ENCODE measurements at regions not wholly inside any gene's neighbourhood (a gene's known extent, or its start where the extent isn't known, plus 50 kb on each side); places are given as distances from the start of the nearest gene placed in this dataset.

DNA sequence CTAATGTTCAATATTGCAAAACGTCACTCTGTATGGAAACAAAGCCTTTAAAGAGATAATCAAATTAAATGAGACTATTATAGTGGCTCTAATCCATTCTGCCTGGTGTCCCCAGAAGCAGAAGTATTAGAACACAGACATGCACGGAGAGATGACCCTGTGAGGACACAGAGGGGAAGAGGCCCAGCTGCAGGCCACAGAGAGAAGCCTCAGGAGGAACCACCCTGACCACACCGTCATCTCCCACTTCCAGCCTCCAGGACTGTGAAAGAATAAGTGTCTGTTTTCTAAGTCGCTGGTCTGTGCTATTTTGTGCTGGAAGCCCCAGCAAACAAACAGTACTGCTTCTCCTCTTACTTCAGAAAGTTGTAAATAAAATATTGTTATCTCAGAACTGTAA lies 283.5 kb upstream of the ADARB2 start:
- no peak for DNase-seq (ENCODE audit: low spot score)

DNA sequence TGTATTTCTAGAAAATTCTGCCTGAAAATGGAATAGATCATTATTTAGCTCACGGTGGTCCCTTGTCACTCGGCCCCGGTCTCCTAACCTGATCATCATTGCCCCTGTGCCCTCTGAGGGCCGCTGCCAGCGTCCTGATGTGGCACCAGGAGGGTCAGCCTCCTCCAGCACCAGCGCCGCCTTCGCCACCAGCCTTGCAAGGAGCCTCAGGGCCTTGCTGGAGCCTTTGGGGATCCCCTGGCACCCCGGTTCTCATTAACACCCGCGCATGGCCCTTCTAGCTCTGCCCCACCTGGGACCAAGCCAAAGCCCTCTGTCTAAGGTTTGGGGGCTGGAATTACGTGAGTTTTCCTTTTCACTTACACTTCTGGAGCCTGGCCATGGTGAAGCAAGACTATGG lies 282.5 kb upstream of the ADARB2 start:
- DNase-seq (ENCODE audit: low spot score) = no peak

DNA sequence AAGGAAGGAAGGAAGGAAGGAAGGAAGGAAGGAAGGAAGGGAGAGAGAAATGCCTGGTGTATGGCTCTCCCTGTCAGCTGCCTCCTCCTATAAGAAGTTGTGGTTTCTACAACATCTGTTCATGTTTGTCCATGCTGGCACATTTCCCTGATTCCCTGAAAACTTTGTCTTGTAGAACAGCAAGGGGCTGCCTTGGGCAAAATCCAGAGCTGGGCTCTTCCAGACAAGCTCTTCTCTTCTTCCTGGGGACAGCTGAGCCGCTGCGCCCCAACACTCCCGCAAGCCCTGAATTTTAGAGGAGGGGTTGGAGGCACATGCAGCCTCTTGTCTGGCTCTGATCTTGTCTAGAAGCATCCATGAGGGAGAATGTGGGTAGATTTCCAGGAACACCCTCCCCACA lies 282.0 kb upstream of the ADARB2 start:
- DNase-seq (ENCODE audit: low spot score) = no peak

DNA sequence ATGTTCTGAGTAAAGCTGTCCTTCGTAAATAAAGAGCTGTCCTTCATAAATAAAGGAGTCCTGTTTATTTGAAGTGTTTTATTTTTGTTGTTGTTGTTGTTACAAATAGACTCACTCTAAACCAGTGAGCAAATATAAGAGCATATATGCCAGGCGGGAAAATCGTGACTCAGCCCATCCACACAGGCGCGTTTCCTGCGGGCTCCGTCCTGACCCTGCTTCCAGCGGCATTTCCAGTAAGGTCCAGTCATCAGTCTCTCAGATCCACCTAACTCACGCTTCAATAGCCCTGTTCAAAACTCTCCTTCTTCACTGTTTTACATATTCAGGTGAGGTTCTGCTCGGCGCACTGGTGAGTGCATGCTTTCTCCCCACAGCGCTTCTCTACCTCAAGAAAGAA lies 277.2 kb upstream of the ADARB2 start:
- no peak for DNase-seq (ENCODE audit: low spot score)

DNA sequence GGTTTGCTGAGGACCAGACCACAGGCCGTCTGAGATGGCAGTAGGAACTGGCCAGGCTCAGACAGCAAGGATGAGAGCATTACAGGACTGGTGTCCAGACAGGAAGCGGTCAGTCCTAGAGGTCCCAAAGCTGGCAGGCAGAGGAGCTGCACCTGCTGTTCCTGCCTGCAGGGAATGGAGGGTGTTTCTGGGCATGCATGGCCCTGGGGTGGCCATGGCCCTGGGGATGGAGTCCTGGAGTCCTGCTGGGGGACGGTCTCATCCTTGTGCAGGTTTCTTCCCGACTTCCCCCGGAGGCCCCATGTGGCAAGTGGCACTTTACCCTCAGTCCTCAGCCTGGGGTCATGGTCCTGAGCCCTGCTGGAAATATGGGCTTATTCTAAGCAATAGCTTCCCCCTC lies 274.9 kb upstream of the ADARB2 start:
- no peak for DNase-seq (ENCODE audit: low spot score)

DNA sequence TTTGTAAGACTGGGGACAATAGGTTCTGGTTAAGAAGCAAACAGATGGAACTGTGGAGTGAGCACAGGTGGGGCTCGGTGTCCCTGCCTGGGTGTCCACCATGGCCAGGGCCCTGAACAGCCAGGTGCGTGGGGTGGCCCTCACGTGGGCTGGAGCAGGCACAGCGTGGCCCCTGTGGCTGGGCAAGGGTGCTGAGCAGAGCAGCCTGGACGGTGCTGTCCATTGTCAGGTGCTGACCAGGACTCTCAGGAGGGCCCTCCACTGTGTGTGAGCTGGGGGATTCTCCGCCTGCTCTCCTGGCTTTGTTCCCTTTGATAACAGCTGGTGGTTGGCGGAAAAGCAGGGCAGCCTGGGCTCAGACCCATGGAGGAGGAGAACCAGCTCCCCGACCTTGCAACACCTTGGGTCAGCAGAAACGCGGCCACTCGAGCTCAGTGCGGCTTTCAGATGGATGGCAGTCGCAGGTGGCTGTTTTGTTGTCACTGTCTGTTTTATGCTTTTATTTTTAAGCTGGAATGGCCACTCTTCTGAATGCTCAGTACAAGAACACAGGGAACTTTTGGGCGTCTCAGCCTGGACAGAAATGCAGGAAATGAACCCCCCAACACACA lies 273.9 kb upstream of the ADARB2 start:
- DNase-seq (ENCODE audit: low spot score) = no peak

DNA sequence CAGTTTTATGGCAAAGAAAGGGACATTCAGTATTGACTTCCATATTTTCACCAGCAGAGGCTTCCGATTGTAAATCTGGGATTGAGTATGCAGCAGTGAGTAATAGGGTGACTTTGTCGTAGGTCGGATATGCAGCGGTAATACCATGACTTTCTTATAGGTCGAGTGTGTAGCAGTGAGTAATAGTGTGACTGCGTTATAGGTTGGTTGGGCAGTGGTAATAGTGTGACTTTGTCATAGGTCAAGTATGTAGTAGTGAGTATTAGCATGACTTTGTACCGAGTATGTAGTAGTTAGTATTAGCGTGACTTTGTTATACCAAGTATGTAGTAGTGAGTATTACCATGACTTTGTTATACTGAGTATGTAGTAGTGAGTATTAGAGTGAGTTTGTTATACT lies 268.2 kb upstream of the ADARB2 start:
- DNase-seq (ENCODE audit: low spot score) = no peak

DNA sequence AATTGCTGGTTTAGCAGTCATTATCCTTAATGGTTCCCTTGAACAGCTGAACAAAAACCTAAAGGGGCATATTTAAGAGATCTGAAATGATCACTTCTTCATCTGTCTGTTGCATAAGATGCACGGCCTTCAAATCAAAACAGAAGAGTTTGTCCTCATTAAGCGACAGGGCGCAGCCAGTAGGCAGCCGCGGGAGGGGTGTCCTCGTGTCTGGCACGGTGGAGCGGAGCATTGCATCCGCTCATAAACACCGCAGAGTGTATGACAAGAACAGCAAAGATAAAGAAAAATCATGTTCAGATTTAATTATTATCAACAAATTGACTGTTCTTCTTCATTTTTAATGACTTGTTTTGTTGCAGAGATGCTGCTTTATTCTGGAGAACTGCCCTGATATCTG lies 255.6 kb upstream of the ADARB2 start:
- no peak for DNase-seq (ENCODE audit: low spot score)

DNA sequence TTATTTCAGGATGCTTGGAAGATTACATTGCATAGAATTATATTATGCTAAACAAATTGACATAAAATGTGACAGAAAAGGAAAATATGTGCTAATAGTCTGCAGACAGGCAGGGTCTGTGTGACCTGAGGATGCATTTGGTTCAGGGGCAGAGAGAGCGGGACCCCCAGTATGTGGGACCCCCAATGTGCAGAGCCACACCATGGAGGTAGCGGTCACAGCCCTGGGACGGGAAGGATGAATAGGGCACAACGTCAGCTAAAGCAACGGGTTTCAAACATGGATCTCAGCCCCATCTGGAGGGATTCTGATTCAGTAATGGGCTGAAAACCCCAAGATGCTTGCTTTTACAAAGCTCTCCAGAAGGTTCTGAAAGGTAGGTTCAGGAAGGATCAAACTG lies 251.8 kb upstream of the ADARB2 start:
- no peak for DNase-seq (ENCODE audit: low spot score)

DNA sequence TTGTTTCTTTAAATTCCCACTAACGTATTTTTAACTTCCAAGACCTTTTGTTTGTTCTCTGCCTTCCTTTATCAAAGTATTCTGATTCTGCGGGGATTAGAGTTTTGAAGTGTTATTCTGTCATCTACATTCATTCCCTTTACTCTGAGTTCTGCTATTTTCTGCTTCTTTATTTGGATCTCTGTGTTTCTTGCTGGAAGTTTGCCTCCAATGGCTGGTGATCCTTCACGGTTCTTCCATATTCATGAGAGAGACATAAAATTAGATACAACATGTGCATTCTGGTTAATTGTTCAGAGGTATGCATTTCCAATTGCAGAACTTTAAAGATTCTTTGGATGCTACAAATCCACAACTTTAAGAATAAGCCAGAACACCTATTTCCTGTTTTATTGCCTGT lies 244.7 kb upstream of the ADARB2 start:
- no peak for DNase-seq (ENCODE audit: low spot score)

DNA sequence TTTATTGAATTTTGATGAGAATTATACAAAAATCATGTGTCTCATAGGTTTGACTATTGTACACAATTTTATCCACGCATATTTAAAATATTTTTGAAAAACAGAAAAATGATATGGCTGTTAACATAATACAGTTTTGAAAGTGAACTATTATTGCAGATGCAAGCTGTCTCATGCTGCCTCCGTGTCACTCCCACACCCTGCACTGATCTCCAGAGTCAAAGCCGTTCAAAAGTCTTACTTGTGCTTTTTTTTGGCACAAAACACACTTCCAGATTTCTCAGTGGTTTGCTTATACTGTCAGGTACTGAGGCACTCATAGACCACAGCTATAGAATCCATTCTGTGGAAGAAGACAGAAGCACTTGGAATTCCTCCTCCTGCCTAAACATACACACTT lies 243.1 kb upstream of the ADARB2 start:
- DNase-seq (ENCODE audit: low spot score) = no peak

DNA sequence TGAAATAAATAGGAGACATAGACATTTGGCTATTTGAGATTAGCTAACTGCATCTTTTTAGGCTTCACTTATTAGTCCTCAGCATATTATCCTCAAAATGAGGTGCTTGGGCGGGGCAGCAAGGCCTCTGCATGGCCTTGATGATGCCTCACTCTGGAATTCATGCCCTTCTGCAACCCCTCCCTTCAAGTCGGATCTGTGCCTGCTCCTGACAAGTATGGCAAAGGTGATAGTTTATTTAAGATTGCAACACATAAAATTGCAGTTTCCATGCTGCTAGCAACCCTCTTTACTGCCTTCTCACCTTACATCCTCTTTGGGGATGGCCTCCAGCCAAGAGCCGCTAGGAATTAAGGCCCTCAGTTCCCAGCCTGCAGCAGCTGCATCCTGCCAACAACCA lies 241.3 kb upstream of the ADARB2 start:
- no peak for DNase-seq (ENCODE audit: low spot score)

DNA sequence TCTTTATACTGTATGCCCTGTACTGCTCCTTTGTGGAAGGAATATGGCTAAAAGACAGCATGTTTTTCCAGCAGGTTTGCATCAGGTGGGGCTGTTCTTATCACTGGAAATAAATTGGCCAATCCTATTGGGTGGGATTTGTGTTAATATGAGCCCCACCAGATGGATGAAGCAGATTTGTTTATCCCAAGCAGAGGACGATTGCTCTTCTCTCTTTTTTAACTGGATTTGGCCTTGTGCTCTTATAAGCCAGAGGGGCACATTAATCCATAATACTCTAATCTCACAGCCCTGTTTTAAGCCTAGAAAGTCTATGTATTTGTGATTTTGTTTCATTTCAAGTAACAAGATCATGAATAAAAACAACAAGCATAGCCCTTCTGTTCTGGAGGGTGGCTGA lies 240.1 kb upstream of the ADARB2 start:
- DNase-seq (ENCODE audit: low spot score) = no peak

DNA sequence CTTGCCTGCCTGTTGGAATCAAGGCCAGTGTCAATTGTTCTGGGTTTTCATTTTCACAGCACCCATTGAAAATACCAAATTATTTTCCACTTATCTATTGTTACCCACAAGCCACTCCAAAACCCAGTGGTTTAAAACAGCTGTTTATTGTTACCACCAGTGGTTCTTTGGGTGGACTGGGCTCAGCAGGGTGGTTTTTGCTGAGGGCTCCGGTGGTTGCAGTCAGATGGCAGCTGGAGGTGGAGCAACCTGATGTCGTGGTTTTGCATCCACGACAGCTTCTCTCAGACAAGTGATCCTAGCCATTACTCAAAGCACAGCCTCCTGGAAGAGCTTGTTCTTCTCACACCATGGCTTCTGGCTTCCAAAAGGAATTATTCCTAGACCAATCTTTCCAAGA lies 235.1 kb upstream of the ADARB2 start:
- no peak for DNase-seq (ENCODE audit: low spot score)

DNA sequence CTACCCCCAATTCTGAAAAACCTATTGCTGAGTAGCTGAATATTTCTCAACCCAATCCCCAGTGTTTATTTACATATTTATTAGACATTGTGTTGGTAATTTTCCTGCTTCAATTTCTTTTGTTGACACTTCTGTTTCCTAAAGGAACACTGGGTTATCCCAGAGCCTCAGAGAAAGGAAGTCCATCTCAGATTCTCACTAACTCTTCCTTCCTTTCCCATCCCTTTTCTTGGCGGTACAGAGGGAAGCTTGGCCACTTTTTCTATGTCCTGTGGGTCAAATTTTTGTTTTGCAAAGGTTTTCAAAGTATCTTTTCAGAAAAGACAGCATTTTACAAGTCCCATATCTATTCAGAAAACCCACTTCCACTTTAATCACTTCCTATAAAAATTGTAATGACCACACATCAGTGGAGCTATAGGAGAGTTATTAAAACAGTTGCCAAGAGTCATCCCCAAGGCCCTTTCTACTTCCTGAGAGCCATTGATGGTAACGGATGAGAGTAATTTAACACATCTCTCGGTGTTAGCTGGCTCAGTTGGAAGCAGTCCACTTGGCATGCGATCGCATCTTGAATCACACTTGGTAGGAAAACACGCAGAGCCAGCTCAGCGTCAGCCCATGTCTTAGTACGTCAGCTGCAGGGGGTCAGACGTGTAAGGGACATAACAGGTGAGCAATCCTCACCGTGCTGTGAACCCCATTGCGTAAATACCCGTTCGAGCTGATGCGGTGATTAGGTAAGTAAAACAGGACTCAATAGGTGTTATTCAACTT lies 231.1 kb upstream of the ADARB2 start:
- DNase-seq (ENCODE audit: low spot score) = no peak

DNA sequence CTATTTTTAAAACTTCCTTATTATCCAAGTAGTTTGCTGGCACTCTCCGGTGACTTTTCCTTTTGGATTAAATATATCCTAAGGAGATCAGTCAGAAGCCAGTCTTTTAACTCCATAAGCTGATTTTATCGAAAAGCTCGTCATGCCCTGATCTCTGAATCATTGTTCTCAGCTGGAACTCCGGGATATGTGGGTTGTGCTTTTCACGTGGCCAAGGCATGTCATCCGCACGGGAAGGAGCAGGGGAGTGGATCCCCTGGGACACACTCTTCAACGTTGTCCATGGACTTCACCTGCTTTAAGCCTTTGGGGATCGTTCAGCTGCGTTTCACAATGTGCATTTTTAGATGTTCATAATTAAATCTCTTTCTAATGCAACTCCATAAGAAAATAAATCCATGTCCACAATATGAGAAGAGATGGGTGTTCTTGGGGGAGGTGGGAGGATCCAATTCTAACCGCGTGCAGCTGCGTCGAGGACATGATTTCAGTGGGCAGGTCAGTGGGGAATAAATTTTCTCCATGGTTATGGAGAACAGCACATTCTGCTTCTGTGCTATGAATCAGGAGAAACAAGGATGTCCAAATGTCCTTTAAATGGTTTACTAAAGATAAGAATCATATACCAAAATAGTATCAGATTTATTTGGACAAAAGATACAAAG lies 229.5 kb upstream of the ADARB2 start:
- no peak for DNase-seq (ENCODE audit: low spot score)

DNA sequence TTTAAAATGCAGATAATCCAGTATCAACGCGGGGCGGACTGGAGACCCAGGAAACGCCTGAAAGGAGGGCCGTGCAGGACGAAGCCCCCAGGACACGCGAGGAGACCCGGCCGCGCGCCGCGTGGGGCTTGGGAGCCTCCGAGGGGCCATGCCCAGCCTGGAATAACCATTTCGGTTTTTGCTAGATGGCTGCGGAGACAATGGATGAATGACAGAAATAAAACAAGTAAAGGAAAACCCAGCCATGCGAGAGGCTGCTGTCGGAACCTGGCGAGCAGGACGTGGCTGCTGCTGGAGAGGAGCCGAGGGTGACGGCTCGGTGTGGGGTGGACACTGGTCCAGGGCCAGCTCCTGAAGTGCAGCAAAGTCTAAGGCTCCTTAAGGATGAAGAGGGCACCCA lies 227.2 kb upstream of the ADARB2 start:
- no peak for DNase-seq (ENCODE audit: low spot score)

DNA sequence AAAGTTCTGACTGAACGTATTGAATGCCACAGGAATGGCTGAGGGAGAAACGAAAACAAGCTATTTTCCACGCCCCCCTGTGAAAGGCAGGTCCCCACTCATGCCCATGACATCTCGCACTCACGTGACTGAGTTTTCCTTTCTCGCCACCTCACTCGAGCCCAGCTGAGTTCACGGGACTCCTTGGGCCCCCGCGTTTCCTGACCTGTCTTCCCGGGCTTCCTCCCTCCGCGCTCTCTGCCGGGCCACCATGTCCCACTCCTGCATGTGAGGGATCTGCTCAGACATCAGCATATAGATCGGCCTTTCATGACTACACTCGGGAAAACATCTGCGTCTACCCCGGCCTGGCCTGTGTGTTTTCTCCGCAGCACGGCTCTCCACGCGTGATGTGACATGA lies 226.0 kb upstream of the ADARB2 start:
- DNase-seq (ENCODE audit: low spot score) = no peak

DNA sequence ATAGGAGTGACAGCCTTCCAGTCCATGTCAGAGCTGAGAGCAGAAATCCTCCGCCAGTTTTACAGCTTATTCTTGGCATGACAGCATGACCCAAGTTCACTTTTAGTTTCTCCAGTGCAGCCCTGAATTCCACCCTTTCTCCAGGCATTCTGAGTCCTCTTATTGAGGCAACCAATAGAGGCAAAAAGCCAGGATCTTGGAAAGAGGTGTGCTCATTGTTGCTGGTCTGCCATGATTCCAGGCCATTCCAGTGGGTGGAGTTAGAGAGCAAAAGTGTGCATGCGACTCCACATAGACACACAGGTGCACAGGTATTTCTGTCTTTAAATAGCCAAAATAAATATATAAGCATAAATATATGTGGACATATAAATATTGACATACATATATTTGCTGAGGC lies 224.7 kb upstream of the ADARB2 start:
- no peak for DNase-seq (ENCODE audit: low spot score)

DNA sequence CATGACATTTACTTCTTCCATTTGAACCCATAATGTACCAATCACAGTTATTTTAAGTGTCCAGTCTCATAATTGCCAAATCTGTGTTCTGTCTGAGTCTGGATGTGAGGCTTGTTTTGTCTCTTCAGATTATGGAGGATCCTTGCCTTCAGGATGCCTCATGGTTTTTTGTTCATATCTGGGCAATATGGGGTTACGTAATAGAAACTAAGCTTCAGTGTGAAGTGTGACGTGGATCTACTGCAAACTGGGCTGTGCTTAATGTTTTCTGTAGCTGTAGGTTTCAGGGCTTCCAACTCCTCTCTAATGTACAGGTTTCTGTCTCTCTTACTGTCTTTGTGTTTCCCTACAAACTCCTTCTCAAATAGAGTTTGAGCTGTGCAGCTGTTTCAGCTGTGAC lies 223.7 kb upstream of the ADARB2 start:
- DNase-seq (ENCODE audit: low spot score) = no peak

DNA sequence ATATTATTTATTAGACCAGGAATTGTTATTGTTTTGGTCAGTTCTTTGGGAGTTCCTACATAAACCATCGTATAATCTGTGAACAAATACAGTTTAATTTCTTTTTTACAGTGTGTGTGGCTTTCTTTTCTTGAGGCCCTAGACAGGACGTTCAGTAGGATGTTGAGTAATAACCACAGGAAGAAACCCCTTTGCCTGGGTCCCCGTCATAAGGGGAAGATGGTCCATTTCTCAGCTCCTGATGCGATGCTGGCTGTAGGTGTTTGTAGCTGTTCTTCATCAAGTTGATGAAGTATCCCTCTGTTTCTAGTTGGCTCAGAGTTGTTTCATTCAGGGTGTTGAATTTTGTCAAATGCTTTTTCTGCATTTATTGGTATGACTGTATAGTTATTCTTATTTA lies 219.7 kb upstream of the ADARB2 start:
- no peak for DNase-seq (ENCODE audit: low spot score)

DNA sequence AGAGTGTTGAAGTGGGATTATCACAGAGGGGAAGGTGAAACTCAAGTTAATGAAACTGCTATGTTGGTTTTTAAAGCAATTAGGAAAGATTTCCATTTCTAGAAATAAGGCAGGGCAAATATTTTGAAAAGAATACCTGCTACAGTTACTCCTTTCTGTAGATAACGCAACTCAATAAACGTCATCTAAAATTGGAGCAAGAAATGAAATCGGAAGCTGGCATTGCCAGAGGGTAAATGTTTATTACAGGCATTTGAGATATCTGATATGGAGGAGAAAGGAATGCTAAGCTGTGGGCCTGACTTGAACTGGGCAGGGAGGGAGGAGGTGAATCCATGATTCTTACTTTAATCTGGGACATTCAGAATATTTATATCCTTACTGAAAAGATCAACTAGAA lies 217.0 kb upstream of the ADARB2 start:
- no peak for DNase-seq (ENCODE audit: low spot score)
